Raji (cell line): ENCODE measurements at regions not wholly inside any gene's neighbourhood (a gene's known extent, or its start where the extent isn't known, plus 50 kb on each side); places are given as distances from the start of the nearest gene placed in this dataset.

Experiments
- POLR2A ChIP-seq: IDR thresholded peaks from 2 replicates; pipeline ENCODE4 v1.6.1; 2011; ENCODE audit warnings: low read depth, low read length, control low read depth; ENCODE audit not compliant: insufficient read depth

DNA sequence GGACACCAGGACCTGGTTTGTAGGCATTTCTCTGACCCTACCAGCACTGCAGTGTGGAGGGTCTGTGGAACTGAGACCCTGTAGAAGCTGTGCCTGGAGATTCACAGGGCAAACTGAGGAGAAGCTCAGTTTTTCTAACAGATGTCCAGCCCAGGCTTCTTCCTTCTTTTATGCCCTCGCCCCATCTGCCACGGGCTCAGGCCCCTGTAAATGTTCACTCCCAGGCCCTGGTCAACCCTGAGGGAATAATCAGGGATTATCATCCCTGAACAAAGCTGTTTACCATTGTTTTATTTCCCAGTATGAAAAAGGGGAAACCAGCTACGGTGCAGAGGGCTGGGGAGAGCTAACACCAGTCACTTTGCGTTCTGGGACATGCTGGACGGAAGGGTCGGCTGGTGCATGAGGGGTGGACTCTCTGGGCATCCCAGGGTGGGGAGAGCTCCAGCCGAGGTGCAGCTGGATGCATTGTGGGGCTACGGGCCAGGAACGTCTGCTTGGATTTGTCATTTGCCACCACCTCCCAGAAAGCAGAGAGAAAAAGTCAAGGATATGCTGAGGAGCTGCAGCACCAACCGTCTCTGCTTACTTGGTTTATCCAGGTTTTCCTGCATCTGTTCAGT is 183.8 kb downstream of the TFCP2L1 start:
- TF ChIP-seq POLR2A, result no peak

DNA sequence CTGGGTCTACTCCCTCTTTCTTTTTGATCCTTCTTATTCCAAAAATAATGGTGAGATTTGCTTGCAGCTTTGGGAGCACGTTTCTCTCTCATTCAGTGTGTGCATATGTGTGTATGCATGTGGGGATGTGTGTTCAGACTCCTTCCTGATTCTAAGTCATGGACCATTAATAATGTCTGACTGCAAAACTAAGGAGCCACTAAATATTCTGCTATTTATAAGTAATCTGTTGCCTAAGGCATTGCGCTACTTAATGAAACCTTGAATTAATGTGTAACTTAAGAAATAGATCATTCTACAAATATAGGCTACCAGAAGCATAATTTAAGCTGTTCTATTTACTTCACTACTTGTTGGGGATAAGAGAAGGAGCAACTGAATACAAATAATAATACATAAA is 182.1 kb downstream of the TFCP2L1 start:
- TF ChIP-seq POLR2A, result no peak

DNA sequence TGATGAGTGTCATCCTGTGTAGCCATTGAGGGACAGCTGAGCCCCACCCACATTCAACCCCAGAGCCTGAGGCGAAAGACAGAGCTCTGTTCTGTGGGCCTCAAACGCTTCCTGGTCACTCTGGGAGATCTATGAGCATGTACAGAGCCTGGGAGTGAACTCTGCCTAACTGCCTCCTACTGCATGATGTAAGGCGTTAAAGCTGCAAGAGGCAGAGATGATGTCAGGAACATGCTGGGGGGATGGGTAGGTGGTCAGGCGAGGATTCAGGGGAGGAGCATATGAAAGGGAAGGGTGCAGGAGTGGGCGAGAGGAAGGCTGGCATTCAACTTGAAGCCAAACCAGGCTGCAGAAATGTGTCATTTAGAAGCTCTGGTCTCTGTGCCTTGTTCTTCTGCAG is 181.0 kb downstream of the TFCP2L1 start:
- no peak for TF ChIP-seq POLR2A

DNA sequence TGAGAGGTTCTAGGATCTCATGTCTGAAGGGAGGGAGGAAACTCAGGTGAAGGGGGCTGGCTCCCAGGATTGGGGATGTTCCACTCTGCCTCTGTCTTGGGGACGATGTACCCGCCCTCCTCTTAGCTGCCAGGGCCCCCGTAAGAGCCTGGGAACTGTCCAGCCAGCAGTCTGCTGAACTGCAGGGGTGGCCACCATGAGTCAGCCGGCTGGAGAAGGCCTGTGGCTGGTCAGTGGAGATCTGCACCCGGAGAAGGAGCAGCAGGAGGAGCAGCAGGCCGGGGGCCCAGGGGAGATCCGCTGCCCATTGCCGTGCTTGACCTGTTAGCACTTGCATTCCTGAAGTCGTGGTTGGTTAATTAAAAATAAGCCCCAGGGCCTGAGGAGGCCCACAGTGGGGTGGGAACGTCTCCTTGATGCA is 180.3 kb downstream of the TFCP2L1 start:
- TF ChIP-seq POLR2A, result no peak

DNA sequence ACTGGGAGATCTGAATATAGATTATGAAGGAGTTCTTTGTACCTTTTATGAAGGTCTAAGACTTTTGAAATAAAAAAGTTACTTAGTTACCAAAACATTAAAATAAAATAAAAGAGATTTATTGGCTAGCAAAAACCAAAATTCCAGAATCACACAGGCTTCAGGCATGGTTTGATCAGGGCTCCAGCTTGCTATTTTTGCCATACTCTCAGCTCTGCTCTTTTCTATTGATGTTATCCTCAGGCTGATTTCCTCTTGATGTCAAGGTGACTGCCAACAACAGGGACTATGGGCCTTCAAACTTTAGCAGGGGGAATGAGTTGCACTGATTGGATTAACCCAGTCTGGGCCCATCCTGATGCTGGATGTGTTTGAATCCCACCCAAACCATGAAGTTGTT is 174.1 kb downstream of the TFCP2L1 start:
- no peak for TF ChIP-seq POLR2A

DNA sequence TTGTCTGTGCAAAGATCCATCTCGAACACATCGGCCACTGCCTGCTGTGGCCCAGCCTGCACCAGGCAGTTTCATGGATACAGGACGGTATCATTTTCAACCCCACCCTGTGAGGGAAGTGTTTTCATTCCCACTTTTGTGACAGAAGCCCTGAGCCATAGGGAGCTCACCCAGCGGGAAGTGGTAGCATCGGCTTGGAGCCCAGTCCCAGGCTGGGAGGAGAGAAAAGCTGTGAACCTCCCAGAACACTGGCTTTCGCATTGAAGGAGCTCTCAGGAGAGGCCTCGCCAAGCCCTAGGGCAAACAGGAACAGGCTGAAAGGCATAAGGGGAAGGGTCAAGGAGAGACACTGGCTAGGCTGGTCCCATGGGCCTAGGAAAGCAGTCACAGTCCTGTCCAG is 166.1 kb downstream of the TFCP2L1 start:
- no peak for TF ChIP-seq POLR2A

DNA sequence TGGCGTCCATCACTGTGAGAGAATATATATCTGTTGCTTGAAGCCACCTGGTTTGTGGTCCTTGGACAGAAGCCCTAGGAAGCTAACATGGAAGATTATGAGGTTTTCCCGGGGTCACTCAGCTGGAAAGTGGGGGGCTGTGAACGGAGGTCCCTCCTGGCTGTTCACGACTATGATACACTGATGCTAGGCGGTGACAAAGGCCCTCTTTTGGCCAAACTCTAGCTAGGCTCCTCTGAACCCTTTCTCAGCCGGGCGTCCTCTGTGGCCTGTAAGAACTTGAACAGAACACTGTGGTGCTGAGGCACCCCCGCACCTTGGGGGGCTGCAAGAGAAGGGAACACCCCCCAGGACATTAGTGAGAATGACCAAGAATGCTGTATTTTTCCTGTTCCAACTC is 164.6 kb downstream of the TFCP2L1 start:
- TF ChIP-seq POLR2A, result no peak

DNA sequence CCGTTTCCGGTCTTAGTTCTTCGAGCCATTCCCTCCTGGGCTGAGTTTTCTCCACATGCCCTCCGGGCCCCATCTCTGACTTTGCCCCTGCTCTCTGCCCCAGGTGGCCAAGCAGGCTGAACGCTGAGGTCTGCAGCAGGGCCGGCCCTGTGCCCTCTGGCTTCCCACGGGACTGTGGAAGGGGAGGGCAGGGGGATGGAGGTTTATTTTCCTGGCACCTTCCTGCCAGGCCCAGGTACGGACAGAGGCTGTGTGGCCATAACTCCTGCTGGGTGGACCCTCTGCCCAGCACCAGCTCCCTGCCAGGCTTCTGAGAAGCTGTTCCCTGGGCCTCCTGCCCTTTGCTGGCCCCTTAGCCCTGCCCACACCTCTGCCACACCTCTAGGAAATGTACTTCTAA is 164.0 kb downstream of the TFCP2L1 start:
- no peak for TF ChIP-seq POLR2A

DNA sequence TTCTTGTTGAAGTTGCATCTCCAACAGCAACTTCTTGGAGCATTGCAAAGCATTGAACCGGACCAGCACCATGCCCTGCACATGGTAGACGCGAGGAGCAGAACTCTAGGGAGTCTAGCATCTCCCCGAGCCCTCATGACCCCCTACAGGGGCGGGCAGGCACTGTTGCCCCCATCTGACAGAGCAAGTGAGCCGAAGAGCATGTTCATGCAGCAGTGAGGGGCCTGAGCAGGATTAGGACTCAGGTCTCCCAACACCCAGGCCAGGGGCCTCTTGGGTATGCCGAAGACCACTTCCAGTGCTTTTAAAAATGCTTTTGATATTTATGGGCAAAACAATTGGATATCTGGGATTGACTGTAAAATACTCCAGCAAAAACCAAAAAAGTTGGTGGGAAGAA is 163.3 kb downstream of the TFCP2L1 start:
- no peak for TF ChIP-seq POLR2A

DNA sequence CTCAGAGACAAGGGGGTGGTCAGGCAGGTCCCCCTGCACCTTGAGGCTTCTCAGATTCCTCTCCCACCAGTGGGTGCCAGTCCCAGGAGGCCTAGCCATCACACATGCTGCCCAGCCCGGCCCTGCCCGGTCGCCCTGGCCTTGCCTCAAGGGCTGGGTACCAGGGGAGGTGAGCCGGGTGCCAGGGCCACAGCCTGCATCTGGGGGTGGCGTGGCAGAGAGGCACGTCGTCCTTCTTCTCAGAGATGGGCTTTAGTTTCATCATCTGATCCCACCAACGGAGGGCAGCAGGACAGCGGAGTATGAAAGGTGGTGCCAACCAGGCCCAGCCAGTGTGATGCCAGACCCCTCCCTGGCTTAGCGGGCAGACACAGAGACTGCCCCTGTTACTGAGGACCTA is 161.7 kb downstream of the TFCP2L1 start:
- TF ChIP-seq POLR2A, result no peak

DNA sequence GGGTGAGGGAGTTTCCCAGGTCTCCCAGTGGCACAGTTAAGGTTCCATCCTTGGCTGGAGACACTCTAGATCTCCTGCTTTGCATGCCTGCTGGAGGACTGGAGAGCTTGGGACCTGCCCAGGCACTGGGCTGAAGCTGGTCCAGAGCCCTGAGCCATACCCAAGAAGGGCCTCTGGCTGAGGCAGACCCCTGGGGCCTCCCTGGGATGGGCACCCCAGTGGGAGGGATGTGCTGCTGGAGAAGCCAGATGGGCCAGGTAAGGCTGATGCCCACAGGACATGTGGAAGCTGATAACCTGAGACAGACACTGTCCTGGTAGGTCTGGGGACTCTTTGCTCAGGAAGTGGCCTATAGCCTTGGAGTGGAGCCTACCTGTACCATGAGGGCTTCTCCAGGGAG is 160.7 kb downstream of the TFCP2L1 start:
- TF ChIP-seq POLR2A, result no peak

DNA sequence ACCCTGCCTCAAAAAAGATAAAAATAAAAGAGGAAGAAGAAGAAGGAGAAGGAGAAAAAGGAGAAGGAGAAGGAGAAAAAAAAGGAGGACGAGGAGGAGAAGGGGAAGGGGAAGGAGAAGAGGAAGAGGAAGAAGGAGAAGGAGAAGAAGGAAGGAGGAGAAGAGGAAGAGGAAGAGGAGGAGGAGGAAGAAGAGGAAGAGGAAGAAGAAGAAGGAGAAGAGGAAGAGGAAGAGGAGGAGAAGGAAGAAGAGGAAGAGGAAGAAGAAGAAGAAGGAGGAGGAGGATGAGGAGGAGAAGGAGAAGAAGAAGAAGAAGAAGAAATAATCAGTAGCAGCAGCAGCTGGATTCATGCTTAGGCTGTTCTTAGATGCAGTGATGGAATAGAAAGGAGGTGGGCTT is 159.7 kb downstream of the TFCP2L1 start:
- no peak for TF ChIP-seq POLR2A

DNA sequence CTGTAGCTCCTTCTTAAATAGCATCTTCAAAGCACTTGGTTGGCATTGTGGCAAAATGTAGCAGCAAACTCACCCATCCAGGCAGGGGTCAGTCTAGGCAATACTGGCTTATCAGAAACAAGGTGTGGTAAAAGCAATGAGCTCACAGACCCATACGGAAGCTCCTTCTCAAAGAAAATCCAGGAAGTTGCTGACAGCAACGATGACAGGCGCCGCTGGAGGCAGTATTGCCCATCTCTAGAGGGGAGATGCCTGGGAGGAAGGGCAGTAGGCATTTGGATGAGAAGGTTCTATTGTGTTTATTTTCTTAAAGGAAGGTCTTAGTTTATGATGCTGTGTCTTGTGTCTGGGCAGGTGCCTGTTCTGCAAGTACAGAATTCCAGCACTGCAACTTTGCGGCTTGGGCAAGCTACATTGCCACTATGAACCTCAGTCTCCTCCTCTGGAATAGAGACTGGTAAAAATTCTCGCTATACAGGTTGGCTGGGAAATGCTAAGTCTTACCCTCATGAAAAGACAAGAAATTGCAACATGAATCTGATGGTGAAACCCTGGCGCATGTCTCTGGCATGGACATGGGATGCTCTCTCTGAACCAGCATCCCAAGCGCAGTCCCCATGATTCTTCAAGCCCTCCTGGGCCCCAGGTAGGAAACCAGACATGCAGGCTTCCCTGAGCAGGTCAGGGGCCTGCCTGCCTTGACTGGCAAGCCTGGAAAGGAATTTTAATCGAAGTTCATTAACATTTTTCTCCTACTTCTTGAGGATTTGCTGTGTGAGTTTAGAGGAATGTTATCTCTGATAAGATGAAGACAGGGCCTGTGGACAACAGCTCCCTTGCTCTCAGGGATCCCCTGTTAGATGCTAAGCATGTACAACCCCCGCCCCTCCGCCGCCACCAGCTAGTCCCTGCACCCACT is 156.0 kb downstream of the TFCP2L1 start:
- TF ChIP-seq POLR2A, result no peak

DNA sequence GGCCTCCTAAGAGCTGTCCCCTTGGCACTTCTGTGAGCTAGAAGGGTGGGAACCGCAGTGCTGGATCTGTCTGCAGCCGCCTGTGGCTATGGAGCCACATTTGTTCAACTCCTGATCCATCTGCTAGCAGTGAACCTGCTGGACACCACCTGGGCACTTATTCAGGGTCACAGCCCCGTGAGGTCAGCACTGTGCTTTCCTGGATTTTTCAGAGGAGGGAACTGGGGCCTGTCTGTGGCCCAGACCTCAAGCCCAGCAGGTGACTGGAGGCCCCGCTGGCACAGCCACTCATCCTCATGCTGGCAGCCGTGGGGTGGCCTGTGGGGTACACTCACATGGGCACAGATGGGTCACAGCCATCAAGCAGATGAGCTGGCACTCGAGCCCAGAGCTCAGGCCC is 155.3 kb downstream of the TFCP2L1 start:
- no peak for TF ChIP-seq POLR2A

DNA sequence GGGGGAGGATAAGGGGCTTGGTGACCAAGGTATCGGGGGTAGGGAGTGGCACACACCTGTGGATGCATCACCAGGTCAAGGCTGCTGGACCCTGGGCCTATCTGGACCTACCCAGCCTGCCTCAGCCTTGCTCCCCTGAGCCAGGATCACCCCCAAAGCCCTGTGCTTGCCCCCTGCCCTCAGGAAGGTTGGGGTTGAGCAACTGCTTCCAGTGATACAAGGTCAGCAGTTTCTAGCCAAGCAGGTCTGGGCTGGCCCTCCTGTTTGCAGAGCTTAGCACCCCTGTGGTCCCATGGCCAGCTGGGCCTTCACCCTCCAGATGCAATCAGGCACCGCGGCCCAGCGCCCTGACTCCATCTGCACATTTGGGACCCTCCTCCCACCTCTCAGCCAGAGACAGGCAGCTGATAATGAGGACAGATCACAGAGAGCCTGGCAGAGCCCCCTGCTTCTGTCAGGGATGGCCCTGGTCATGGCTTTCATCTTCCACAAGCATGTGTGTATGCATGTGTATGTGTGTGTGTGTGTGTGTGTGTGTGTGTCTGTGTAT is 154.6 kb downstream of the TFCP2L1 start:
- no peak for TF ChIP-seq POLR2A

DNA sequence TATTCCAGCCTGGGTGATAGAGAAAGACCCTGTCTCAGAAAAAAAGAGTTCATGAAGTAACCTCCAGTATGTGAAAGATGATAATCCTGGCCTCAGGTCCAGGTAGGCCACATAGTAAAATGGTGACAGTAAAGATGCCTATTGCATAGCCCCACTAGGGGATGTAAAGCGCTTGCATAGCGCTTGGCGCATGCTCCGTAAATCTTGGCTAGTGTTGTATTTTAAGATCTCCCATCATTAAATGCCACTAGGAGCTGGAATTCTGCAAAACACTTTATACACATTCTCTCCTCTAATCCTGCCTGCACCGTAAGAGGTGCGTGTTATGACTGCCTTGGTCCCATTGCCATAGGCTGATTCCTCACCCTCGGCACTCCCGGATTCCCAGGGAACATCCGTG is 153.6 kb downstream of the TFCP2L1 start:
- no peak for TF ChIP-seq POLR2A

DNA sequence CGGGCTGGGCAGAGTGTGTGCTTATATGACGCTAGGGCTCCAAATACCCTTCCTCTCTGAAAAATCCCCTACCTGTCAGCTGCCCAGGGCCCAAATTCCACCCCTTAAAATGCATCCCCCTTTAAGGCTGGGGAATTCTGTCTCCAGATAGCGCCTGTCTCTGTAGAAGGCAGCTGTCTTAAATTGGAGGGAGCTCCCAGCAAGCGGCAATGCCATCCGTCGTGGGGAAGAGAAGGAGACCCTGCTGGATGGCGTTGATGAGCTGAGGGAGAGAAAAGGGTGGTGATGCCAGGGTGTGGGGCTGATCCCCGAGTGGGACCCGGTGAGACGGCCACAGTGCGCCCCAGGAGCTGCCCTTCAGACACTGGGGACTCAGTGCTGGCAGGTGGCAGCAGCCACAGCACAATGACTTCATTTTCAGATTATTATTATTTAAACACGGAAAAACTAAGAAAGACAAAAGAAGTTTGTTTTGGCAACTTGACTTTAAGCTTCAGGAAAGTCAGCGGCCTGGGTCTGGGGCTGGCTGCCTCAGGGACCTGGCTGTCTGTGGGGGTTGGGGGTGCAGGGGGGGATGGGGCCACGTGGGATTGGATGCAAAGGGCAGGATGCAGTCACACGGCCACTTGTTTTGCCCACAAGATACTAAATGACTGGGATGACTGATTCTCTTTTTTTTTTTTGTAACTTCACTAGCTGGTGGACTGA is 152.8 kb downstream of the TFCP2L1 start:
- TF ChIP-seq POLR2A, result no peak

DNA sequence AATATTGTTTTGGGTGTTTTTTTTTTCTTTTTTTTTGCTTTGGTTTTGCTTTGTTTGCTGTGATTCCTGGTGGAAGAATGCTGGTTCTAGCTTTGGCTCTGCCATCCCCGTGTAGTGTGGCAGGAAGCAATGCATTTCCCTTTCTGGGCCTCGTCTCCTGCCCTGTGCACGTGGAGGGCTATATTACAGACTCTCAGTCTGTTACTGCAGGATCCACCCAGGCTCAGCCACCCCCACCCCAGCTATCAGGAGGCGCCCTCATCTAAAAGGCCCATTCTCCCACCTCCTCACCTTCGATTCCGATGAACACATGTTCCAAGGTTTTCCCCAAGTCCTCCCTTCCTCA is 152.3 kb downstream of the TFCP2L1 start:
- no peak for TF ChIP-seq POLR2A
